ENCODE measurements at regions not wholly inside any gene's neighbourhood (a gene's known extent, or its start where the extent isn't known, plus 50 kb on each side); places are given as distances from the start of the nearest gene placed in this dataset.
"Not testable (repeated sequence)": the region's sequence is repeated elsewhere in the genome, so short reads cannot be mapped to it uniquely, and the experiment has no call there.

DNA sequence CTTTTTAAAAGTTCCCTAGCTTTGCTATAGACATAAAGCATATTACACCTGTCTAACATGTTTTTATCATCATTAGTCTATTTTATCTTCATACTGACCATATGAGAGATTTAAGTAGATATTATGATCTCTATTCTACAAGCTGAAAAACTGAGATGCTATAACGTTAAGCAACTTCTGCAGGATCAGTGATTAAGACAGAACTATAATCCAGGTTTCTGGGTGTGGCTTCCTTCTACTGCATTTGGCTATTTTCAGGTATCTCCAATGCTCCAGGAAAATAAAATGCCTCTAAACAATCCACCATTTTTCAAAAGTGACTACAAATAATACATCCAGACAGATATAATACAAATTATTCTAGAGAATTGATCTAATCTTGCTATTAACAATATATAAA, 53.4 kb downstream of the RGS2 start:
- DNase-seq (ENCODE audit: low read depth) = no peak

DNA sequence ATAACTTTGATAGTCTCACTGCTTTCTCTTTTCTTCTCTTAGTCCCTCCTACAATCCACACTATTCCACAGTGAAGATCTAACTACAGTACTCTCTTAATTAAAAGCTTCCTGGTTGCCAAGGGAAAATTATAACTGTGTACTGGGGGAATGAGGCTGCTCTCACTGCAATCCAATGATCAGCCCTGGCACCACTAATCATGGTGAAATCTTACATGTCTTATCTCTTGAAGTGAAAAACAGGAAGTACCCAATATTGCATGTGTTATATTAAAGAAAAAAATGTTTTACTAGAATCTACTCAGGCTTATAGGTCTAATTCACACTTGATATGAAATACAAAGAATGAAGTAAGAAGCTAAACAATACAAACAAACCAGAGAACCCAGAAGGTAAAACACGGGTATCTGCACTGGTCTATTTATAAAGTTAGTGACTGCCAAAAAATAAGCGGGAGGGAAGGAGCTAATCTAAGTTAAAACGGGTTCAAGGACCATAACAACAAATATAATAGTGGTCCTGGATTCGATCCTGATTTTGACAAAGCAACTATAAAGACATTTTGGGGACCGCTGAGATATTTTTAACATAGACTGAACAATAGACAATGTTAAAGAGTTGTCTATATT, 57.5 kb downstream of the RGS2 start:
- no peak for DNase-seq (ENCODE audit: low read depth)

DNA sequence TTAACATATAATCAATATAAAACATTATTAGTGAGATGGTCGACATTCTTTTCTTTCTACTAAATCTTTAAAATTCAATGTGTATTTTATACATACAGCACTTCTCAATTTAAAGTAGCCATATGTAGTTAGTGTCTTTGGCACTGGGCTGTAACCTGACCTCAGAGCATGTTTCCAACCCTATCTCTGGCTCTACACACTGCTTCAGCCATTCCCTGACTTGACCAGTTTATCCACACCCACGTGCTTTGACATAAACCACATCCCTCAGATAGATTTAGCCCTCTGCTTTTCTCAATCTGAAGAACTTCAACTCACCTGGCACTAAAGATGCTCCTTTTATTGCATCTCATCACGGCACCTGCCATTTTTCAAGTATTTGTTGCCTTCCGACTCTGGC, 58.3 kb downstream of the RGS2 start:
- no peak for DNase-seq (ENCODE audit: low read depth)

DNA sequence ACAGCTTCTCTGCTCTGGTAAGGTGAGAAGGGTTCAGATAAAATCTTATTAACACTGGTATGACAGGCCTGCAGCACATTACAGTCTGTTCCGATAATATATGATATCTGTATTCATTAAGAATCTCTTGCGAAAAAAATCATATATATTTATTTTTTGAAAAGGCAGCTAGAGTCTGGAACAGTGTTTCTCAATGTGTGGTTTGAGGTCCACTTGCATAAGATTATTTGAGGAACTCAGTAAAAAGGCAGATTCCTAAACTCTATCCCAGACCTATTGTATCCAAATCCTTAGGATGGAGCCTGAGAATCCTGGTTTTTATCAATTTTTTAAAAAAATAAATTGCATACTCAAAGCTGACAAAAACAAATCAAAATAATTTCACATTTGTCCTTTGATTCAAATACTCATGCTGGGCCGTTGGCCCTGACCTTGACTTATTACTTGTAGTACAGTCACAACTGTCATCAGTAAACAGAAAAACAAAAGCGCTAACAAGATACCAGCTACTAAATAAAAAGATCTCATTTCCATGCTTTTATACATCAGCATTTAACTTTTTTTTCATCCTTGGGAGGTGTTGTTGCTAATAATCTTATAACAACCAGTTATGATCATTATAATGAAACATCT, 60.6 kb downstream of the RGS2 start:
- no peak for DNase-seq (ENCODE audit: low read depth)

DNA sequence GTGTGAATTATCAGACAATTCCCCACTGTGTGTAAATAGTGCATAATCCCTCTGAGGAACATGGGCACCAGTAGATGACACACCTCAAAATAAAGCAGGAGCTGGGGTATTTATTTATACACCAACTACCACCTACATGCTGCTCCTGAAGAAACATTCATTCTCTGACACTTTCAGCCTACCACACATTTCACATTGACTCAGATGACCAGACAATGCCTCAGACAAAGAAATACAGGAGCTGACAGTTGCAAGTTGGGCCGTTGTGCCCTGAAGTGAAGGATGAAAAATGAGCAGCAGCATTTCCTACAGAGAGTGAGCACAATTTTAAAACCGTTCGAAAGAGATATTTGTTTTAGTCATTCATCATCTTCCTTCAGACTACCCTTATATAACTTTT, 63.2 kb downstream of the RGS2 start:
- no peak for DNase-seq (ENCODE audit: low read depth)

DNA sequence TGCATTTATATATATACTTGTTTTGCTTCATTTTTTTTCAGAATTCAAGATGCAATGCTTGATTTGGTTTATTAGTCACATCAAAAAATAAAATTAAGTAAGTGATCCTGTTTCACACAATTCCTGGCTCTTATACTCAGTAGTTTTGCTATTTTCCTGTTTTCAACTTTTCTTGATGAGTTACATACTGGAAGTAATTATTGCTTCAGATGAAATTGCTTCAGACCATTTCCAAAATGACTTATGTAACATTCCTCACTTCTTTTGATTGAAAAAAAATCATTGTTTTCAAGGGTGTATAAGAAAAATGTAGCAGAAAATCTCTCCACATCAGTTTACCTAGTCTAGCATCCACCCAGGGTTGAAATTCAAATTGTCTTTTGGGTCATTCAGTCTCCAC, 65.0 kb downstream of the RGS2 start:
- DNase-seq (ENCODE audit: low read depth) = no peak

DNA sequence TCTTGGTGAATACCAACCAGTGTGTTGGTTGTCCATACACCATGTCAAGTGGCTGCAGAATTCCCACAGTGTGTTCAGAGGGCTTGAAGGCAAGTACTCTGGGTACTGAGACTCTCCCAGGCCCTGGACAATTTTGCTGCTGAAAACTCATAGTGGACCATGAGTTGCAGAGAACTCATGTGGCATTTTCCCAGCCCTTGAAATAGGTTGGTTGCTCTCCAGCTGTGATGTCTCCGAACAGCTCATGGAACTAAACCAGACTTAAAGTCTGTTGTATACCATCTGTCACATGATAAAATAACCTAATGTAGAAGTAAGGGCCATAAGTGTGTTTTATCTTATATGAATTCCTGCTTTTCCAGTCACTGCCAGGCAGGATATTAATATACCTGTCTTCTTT, 67.8 kb downstream of the RGS2 start:
- DNase-seq (ENCODE audit: low read depth) = no peak

DNA sequence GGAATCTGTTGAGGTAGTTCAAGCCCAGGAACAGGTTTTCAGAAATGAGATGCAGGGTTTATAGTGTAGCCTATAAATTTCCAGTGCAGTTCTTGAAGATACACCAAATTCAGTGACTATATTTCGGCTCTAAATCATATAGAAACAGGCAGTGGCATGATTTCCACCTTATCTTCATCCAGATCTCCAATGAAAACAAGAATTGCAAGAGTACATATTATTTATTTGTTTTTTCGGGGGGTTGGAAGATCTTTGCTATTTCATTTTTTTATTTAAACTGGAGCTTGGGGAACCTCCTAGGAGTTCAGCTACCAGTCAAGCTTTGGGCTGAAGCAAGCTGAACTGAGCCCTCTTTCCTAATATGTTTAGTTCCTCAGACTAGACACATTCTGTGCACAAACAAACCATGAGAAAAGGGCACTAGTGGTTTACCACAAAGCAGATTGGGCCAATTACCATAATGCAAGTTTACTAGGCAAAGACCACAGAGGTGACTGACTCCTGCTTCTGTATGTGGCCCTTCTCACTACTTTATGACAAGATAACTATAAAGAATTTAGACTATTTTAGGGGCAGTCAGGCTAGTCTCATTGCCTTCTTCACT, 68.5 kb downstream of the RGS2 start:
- DNase-seq (ENCODE audit: low read depth) = no peak

DNA sequence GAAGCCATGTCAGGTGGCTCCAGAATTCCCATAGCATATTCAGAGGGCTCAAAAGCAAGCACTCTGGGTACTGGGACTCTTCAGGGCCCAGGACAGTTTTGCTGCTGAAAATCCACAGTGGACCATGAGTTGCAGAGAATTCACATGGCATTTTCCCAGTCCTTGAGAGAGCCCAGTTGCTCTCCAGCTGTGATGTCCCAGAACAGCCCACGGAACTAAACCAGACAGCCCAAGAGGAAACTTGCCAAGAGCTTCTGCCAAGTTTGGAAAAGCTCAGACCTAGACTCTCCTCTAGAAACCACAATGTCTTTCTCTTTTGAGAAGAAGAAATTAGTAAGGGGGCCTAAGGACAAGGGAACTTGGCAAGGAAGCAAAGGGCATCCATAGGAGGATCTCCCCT, 69.4 kb downstream of the RGS2 start:
- no peak for DNase-seq (ENCODE audit: low read depth)

DNA sequence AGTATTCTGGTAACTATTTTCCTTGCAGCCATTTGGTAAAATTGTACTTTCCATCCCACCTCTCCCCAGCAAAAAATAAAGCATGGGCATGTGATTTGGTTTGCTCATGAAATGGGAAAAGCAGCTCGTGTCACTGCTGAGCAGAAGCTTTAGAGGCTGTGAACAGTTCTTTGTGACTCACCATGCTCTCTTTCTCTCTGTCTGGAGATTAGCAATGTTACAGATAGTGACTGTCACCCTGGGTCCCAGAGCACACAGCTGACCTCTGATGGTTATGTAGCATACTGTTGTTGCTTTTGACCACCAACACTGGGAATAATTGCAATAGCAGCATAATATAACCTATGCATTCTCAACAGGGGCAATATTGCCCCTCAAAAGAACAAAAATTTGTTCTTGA, 70.6 kb downstream of the RGS2 start:
- DNase-seq (ENCODE audit: low read depth) = no peak

DNA sequence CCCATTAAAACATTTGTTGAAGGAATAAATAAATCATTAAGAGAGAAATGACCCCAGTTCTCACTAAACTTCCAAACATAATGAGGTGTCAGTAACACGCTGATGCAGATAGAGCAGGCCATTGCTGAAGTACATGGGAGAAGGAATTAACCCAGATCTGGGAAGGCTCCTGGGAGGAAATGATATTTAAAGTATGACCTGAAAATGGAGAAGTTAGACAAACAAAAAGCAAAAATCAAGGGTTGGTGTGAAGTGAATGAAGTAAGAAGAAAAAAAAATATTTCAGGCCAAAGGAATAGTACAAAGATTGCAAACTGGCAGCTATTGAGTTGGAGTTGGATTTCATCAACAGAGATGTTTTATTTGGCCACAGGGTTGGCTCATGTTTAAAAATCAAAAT, 71.4 kb downstream of the RGS2 start:
- no peak for DNase-seq (ENCODE audit: low read depth)

DNA sequence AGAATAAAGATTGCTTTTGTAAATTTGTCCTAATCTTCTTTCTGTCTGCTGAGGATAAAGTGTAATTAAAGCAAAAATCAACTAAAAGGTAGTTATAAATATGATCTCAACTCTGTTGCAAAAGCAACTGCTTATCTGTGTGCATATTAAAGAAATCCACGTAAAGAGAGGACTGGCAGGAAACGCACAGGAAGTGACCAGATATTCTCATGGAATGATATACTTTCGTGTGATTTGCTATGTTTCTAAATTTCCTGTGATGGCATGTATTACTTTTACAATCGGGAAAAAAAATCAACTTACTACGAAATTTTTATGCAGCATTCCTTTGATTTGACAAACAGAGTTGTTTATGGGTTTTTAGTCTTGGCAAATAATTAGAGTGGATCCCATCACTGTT, 75.4 kb downstream of the RGS2 start:
- DNase-seq (ENCODE audit: low read depth) = no peak

DNA sequence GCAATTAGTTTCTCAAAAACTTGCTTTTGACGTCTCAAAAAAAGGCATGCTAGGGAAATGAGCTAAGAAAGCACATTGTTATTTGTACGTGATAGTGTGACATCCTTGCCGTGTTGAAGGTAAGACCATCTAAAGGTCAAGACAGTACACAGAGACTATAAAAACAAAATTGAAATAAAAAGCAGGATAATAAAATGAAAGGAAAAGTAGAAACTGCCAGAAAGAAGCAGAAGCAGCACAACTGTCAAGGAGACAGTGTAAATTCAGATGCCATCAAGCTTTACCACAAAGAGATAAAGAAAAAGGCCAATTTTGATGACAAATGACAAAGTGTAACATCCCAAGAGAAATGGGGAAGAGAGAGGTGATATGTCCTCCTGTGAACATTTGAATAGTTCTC, 76.5 kb downstream of the RGS2 start:
- not testable (repeated sequence) for DNase-seq (ENCODE audit: low read depth)

DNA sequence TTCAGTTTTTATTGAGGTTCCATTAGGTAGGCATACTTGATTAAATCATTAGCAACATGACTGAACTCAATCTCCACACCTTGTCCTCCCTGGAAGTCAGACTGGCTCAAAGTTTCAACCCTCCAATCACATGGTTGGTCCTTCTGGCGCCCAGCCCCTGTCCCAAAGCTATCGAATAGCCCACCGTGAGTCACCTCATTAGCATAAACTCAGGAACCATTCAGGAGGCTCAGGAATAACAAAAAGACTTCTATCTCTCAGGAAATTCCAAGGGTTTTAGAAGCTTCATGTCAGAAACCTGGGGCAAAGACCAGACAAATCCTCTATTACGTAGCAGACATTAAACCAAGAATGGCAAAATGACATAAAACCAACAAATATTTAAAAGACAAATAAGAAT, 78.6 kb downstream of the RGS2 start:
- DNase-seq (ENCODE audit: low read depth) = no peak

DNA sequence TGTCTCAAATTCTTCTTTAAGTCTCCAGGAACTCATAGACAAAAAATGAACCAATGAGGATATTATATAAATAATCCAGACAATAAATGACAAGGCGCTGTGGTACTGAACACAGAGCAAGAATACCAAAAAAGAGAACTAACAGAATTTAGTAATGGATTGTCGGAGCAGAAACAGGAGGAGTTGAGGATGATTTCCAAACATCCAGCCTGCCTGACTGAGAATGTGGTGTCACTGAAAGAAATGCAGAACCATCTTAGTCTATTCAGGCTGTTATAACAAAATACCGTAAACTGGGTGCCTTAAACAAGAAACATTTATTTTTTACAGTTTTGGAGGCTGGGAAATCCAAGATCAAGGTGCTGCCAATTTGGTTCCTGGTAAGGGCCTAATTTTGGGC, 79.7 kb downstream of the RGS2 start:
- no peak for DNase-seq (ENCODE audit: low read depth)

DNA sequence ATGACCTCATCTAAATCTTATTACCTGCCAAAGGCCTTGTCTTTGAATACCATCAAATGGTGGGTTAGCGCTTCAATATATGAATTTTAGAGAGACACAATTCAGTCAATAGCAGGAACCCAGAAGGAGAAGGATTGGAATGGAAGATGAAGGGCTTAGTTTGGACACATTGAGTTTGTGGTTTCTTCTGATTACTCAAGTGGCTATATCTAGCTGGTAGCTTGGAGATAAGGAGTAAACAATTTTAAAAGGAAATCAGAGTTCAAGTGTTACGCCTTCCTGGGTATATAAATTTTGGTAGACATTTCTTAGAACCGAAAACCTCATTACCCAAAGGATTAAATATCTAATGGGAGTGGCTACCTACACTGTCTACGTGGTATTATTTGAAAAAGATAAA, 80.2 kb downstream of the RGS2 start:
- no peak for DNase-seq (ENCODE audit: low read depth)

DNA sequence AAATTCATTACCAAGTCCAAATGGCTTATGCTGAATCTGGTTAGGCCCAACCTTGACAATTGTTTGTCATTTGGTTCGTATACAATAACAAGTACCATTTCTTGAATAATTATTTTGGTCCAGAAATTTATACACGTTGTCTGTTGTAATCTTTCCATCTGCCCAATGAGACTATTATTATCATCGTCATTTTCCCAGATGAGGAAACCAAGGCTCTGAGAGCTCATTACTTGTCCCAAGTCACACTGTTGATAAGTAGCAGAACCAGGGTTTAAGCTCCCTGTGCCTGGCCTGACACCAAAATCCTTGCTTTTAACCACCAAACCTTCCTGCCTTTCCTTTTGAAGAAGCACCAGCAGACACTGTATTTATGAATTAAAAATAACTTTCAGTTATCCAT, 81.3 kb downstream of the RGS2 start:
- DNase-seq (ENCODE audit: low read depth) = no peak

DNA sequence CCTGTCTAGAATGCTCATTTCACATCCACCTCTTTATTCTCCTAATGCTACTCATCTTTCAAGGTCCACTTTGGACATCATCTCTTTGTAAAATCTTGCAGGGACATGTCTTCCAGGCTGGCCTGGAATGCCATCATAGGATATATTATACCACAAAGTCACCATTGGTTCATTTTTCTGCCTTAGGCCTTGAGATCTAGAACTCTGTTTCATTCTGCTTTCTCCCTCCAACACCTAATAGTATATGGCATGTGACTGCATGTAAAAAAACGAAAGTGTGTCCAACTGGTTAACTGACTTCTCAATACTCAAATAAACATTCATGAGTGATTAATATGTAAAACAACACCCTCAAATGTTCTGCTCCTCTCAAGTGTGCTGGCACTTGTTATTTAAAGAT, 84.1 kb downstream of the RGS2 start:
- no peak for DNase-seq (ENCODE audit: low read depth)

DNA sequence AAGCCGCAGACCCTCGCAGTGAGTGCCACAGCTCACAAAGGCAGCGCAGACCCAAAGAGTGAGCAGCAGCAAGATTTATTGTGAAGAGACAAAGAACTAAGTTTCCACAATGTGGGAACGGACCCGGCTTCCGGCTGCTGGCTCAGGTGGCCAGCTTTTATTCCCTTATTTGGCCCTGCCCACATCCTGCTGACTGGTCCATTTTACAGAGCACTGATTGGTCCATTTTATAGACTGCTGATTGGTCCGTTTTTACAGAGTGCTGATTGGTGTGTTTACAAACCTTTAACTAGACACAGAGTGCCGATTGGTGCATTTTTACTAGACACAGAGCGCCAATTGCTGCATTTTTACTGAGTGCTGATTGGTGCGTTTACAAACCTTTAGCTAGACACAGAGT, 86.6 kb downstream of the RGS2 start:
- not testable (repeated sequence) for DNase-seq (ENCODE audit: low read depth)

DNA sequence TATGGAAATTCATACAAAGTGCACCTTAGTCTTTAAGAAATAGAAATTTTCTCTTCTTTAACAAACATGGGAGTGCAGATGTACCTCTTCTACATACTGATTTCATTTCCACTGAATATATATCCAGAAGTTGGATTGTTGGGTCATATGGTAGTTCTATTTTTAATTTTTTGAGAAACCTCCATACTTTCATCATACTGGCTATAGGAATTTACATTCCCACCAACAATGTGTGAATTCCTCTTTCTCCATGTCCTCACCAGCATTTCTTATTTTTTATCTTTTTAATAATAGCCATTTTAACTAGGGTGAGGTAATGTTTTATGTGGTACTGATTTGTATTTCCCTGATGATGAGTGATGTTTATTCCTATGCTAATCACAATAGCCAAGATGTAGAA, 87.5 kb downstream of the RGS2 start:
- no peak for DNase-seq (ENCODE audit: low read depth)

DNA sequence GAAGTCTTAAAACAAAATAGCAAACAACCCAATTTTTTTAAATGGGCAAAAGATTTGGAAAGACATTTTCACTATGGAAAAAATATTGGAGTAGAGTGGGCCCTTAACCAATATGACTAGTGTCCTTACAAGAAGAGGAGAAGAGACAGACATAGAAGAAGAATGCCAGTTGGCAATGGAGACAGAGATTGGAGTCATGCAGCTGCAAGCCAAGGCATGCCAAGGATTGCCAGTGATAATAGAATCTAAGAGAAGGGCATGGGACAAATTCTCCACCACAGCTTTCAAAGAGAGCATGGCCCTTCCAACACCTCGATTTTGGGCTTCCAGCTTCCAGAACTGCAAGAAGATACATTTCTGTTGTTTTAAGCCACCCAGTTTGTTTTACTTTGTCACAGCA, 92.7 kb downstream of the RGS2 start:
- DNase-seq (ENCODE audit: low read depth) = no peak

DNA sequence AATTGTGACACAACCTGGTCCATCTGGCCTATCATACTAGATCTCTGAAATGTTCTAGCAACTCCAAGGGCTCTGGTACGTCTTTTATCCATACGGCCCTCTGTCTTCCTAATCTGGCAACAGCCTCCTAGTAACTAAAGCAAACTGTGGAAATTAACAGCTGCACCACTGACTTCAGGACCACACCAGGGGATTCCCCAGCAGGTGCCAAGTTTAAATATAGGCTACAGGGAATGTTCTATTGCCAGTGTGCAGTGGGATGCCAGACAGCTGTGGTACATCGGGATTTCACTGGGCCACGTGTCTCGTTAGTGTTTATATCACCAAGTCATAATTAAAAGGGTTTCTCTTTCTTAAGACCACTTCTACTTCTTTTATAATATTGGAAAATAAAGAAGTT, 94.3 kb downstream of the RGS2 start:
- DNase-seq (ENCODE audit: low read depth) = no peak

DNA sequence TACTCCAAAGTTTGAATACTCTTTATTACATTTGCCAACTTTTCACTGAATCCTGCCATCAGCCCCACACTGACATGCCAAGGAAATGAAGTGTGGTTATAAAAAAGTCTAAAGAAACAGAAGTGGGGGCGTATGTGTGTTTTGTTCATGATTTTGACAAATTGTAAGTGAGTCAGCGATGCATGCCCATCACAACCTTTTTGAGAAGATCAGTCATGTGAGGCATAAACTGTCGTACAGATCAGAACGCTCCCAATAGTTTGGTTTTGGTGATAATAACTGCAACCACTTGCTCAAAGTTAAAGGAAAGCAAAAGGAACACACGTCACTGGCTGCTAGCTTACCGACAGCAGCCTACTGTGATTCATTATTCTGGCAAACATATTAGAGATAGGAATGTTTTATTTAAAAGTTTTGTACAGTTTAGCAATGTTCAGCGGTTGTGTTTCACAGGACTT, 95.6 kb downstream of the RGS2 start:
- DNase-seq (ENCODE audit: low read depth) = peak; percentile 27

DNA sequence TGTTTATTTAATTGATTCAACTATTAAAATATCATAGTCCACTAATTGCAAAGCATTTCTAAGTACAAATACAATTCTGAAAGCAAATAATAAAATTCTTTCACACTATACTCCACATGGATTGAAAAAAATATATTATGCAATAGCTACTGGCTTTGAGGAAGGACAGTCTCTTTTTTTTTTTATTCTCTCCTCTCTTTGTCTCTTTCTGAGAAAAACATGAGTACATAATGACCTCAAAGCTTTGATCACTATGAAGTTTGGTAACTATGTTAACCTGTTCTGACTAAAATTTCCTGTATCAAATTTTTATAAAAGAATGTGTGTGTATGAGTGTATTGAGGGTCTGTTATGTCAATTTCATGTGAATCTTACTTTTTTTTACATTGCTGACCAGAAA, 96.2 kb downstream of the RGS2 start:
- DNase-seq (ENCODE audit: low read depth) = no peak

Measured in GM04503 (cell line).